HCT116 (cell line): ENCODE measurements at regions not wholly inside any gene's neighbourhood (a gene's known extent, or its start where the extent isn't known, plus 50 kb on each side); places are given as distances from the start of the nearest gene placed in this dataset.

Experiments
- ATAC-seq: fragments of 200-7000 bp; cut with Tn5 transposase; 2 replicates; pipeline ENCODE4 v1.9.1; 2020; ENCODE audit warnings: mild to moderate bottlenecking, moderate library complexity
- BruUV-seq: library from RNA; stranded (reverse); fragments of 400-500 nt; replicated peaks from 2 replicates; lab custom pipeline; 2021; lab: Mats Ljungman, UMichigan
- CTCF ChIA-PET: fragments of 300-600 bp; sonication (Branson Sonifier 250); formaldehyde crosslinking; loops from one replicate; lab custom pipeline; 2021; ENCODE audit warnings: antibody characterized with exemption; lab: Charles Lee
- POLR2A ChIA-PET: fragments of 300-600, 350-600 bp; sonication (Branson Sonifier 250); formaldehyde crosslinking; loops from one replicate; lab custom pipeline; 2021; ENCODE audit warnings: antibody characterized with exemption; lab: Charles Lee
- RAD21 ChIA-PET, 2 experiments: fragments of 300-600 bp; sonication (Branson Sonifier 250); formaldehyde crosslinking; loops; one replicate each; lab custom pipeline; 2023; ENCODE audit warnings: low total read pairs in 2 of 2; ENCODE audit not compliant: uncharacterized antibody in 2 of 2, unreplicated experiment in 2 of 2, low non-redundant PET in 1 of 2; lab: Charles Lee
- DNase-seq: peaks from one replicate; pipeline ENCODE4 v3.0.0-alpha.2; 2010; ENCODE audit warnings: low read depth, low spot score
- H2AFZ ChIP-seq: fragments of 200-600 bp; shearing (Covaris generic), sonication (generic); 2 replicates; pipeline ENCODE4 v1.6.1; 2017; ENCODE audit warnings: low read depth, mixed run types, mixed read lengths, antibody characterized with exemption, low read length; ENCODE audit not compliant: poor library complexity, severe bottlenecking
- H3K27ac ChIP-seq: 2 replicates; pipeline ENCODE4 v1.5.1; 2012; ENCODE audit warnings: low read depth, low read length
- H3K27me3 ChIP-seq: fragments of 200-600 bp; sonication (generic); 2 replicates; pipeline ENCODE4 v1.6.1; 2016; ENCODE audit warnings: mixed run types, low read length, mixed read lengths; ENCODE audit not compliant: insufficient read depth
- H3K36me3 ChIP-seq, 2 experiments: fragments of 200-500 bp in 1 of 2; fragments of 200-600 bp in 1 of 2; sonication (Bioruptor generic) in 1 of 2; sonication (generic) in 1 of 2; 2 replicates each; pipeline versions ENCODE4 v1.5.1 to v1.6.1; 2014 to 2016; ENCODE audit warnings: low read length in 2 of 2, inconsistent platforms in 1 of 2, mixed read lengths in 1 of 2, mixed run types in 1 of 2; ENCODE audit not compliant: insufficient read depth in 2 of 2, control insufficient read depth in 1 of 2
- H3K4me1 ChIP-seq, 2 experiments: fragments of 200-600 bp in 1 of 2; sonication (generic) in 1 of 2; 2 replicates each; pipeline versions ENCODE4 v1.5.1 to v1.6.1; 2012 to 2017; ENCODE audit warnings: low read length in 2 of 2, inconsistent platforms in 1 of 2, mild to moderate bottlenecking in 1 of 2, mixed read lengths in 1 of 2, mixed run types in 1 of 2, moderate library complexity in 1 of 2; ENCODE audit not compliant: insufficient read depth in 2 of 2, control insufficient read depth in 1 of 2
- H3K4me2 ChIP-seq: fragments of 200-600 bp; sonication (generic); 2 replicates; pipeline ENCODE4 v1.6.1; 2017; ENCODE audit warnings: mixed run types, low read length, mixed read lengths
- H3K4me3 ChIP-seq, 2 experiments: fragments of 200-600 bp in 1 of 2; sonication (generic) in 1 of 2; replicated peaks in 1 of 2; 2 replicates each; pipeline ENCODE4 v1.5.1; 2011 to 2016; ENCODE audit warnings: low read length in 2 of 2, control low read depth in 1 of 2, low read depth in 1 of 2, mild to moderate bottlenecking in 1 of 2, mixed read lengths in 1 of 2, mixed run types in 1 of 2
- H3K79me2 ChIP-seq: fragments of 200-600 bp; sonication (generic); 2 replicates; pipeline ENCODE4 v1.6.1; 2017; ENCODE audit warnings: mild to moderate bottlenecking, mixed run types, low read length, moderate library complexity, mixed read lengths; ENCODE audit not compliant: insufficient read depth
- H3K9ac ChIP-seq: fragments of 200-600 bp; sonication (generic); 2 replicates; pipeline ENCODE4 v1.6.1; 2016; ENCODE audit warnings: low read length, mixed read lengths
- H3K9me2 ChIP-seq: fragments of 200-600 bp; sonication (generic), shearing (Covaris generic); 2 replicates; pipeline ENCODE4 v1.6.1; 2017; ENCODE audit warnings: mixed run types, mild to moderate bottlenecking, moderate library complexity; ENCODE audit not compliant: insufficient read depth
- H3K9me3 ChIP-seq, 2 experiments: fragments of 200-500 bp in 1 of 2; fragments of 200-600 bp in 1 of 2; sonication (Bioruptor generic) in 1 of 2; sonication (generic) in 1 of 2; 2 replicates each; pipeline ENCODE4 v1.6.1; 2014 to 2017; ENCODE audit warnings: low read length in 2 of 2, mixed read lengths in 2 of 2, inconsistent platforms in 1 of 2, low read depth in 1 of 2, mild to moderate bottlenecking in 1 of 2, mixed run types in 1 of 2, moderate library complexity in 1 of 2; ENCODE audit not compliant: control insufficient read depth in 1 of 2, insufficient read depth in 1 of 2
- H4K20me1 ChIP-seq: fragments of 200-600 bp; sonication (generic), shearing (Covaris generic); 2 replicates; pipeline ENCODE4 v1.6.1; 2017; ENCODE audit warnings: mixed run types, mild to moderate bottlenecking, moderate library complexity; ENCODE audit not compliant: insufficient read depth
- CEBPB ChIP-seq: IDR thresholded peaks from 2 replicates; pipeline ENCODE4 v1.6.1; 2012; ENCODE audit warnings: low read depth
- ELF1 ChIP-seq: IDR thresholded peaks from 2 replicates; pipeline ENCODE4 v1.6.1; 2012; ENCODE audit warnings: low read depth, borderline replicate concordance
- EZH2 ChIP-seq: fragments of 200-600 bp; sonication (generic); IDR thresholded peaks from 2 replicates; pipeline ENCODE4 v1.6.1; 2017; ENCODE audit warnings: antibody characterized with exemption, mixed run types
- EZH2phosphoT487 ChIP-seq: fragments of 200-600 bp; IDR thresholded peaks from 2 replicates; pipeline ENCODE4 v1.6.1; 2018; ENCODE audit warnings: antibody characterized with exemption, borderline replicate concordance
- POLR2AphosphoS5 ChIP-seq: IDR thresholded peaks from 2 replicates; pipeline ENCODE4 v1.6.1; 2011; ENCODE audit warnings: mild to moderate bottlenecking, low read depth, low read length, moderate library complexity
- RAD21 ChIP-seq: IDR thresholded peaks from 2 replicates; pipeline ENCODE4 v1.6.1; 2012; ENCODE audit warnings: low read depth, mild to moderate bottlenecking
- SP1 ChIP-seq: IDR thresholded peaks from 2 replicates; pipeline ENCODE4 v1.6.1; 2012; ENCODE audit warnings: low read depth
- ZNF274 ChIP-seq: fragments of 200-500 bp; sonication (Bioruptor generic); IDR thresholded peaks from 2 replicates; pipeline ENCODE4 v1.6.1; 2014; ENCODE audit warnings: mild to moderate bottlenecking, low read depth, low read length, inconsistent platforms
- intact Hi-C: fragments of 100-400 bp; cut with micrococcal nuclease; formaldehyde crosslinking; loops from 2 replicates; pipeline ENCODE4 v1.10.0; 2022
- TF ChIP-seq, protein P1 (sequence below): IDR thresholded peaks from 2 replicates; pipeline ENCODE4 v1.6.1; 2011; ENCODE audit warnings: mild to moderate bottlenecking, low read length, moderate library complexity; ENCODE audit not compliant: insufficient replicate concordance; ENCODE audit errors: extremely low read depth
- TF ChIP-seq, protein P2 (sequence below): IDR thresholded peaks from 2 replicates; pipeline ENCODE4 v1.6.1; 2012; ENCODE audit warnings: low read depth
- TF ChIP-seq, protein P3 (sequence below): IDR thresholded peaks from 2 replicates; pipeline ENCODE4 v1.6.1; 2012
- TF ChIP-seq, protein P4 (sequence below): IDR thresholded peaks from 2 replicates; pipeline ENCODE4 v1.6.1; 2012

DNA sequence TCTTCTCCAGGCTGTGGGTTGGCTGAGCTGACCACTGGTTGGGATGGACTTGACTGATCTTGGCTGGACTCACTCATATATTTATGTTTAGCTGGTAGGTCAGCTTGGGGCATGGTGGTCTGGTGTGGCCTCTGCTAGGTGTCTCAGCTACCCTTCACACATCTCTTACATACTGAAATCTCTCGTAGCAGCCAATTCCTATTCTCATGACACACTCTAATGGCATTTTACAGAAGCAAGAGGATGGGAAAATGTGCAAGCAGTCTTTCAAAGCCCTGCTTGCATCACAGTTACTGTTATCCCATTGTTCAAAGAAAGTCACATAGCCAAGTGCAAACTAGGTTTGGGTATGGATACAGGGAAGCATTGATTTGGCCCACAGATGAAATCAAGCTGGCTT is 55.5 kb upstream of the PCDH18 start (continued):
- TF ChIP-seq SP1 (no peak), CEBPB (no peak)

DNA sequence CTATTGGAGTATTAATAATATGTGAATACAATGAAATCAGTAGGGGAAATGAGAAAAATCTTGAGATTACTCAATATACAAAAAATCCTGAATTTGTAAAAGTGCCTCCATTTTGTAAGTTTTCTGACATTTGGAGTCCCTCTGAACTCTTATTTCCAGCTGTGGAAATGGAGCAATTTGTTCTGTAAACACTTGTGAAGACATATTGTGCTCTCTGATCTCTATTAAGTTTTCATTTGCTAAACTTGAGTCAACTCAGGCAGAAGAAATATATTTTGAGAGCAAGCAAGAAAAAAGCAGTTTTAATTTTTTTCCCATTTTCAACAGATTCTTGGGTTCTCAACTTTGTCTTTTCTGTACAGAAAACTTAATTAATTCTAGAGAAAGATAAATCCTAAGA is 51.4 kb upstream of the PCDH18 start:
- H3K27ac ChIP-seq, result no peak overlapping the region
- no peak for ATAC-seq
- no peaks in the 10 kb centered on the region for H3K36me3 ChIP-seq
- no peaks in the 10 kb centered on the region for H4K20me1 ChIP-seq
- no peaks in the 10 kb centered on the region for H3K9me3 ChIP-seq
- DNase-seq, result no peak
- H3K4me2 ChIP-seq, result no peak overlapping the region
- ChIA-PET POLR2A (no interaction called here), CTCF (no interaction called here), RAD21 (no interaction called here)
- TF ChIP-seq RAD21 (no peak), ELF1 (no peak), ZNF274 (no peak), EZH2phosphoT487 (no peak), POLR2AphosphoS5 (no peak), EZH2 (no peak)
- TF ChIP-seq, protein P1, sequence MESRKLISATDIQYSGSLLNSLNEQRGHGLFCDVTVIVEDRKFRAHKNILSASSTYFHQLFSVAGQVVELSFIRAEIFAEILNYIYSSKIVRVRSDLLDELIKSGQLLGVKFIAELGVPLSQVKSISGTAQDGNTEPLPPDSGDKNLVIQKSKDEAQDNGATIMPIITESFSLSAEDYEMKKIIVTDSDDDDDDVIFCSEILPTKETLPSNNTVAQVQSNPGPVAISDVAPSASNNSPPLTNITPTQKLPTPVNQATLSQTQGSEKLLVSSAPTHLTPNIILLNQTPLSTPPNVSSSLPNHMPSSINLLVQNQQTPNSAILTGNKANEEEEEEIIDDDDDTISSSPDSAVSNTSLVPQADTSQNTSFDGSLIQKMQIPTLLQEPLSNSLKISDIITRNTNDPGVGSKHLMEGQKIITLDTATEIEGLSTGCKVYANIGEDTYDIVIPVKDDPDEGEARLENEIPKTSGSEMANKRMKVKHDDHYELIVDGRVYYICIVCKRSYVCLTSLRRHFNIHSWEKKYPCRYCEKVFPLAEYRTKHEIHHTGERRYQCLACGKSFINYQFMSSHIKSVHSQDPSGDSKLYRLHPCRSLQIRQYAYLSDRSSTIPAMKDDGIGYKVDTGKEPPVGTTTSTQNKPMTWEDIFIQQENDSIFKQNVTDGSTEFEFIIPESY, result no peak
- TF ChIP-seq, protein P2, sequence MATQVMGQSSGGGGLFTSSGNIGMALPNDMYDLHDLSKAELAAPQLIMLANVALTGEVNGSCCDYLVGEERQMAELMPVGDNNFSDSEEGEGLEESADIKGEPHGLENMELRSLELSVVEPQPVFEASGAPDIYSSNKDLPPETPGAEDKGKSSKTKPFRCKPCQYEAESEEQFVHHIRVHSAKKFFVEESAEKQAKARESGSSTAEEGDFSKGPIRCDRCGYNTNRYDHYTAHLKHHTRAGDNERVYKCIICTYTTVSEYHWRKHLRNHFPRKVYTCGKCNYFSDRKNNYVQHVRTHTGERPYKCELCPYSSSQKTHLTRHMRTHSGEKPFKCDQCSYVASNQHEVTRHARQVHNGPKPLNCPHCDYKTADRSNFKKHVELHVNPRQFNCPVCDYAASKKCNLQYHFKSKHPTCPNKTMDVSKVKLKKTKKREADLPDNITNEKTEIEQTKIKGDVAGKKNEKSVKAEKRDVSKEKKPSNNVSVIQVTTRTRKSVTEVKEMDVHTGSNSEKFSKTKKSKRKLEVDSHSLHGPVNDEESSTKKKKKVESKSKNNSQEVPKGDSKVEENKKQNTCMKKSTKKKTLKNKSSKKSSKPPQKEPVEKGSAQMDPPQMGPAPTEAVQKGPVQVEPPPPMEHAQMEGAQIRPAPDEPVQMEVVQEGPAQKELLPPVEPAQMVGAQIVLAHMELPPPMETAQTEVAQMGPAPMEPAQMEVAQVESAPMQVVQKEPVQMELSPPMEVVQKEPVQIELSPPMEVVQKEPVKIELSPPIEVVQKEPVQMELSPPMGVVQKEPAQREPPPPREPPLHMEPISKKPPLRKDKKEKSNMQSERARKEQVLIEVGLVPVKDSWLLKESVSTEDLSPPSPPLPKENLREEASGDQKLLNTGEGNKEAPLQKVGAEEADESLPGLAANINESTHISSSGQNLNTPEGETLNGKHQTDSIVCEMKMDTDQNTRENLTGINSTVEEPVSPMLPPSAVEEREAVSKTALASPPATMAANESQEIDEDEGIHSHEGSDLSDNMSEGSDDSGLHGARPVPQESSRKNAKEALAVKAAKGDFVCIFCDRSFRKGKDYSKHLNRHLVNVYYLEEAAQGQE, result no peak
- TF ChIP-seq, protein P3, sequence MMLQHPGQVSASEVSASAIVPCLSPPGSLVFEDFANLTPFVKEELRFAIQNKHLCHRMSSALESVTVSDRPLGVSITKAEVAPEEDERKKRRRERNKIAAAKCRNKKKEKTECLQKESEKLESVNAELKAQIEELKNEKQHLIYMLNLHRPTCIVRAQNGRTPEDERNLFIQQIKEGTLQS, result no peak
- TF ChIP-seq, protein P4, sequence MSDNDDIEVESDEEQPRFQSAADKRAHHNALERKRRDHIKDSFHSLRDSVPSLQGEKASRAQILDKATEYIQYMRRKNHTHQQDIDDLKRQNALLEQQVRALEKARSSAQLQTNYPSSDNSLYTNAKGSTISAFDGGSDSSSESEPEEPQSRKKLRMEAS, result no peak
- no peak overlapping the region for H2AFZ ChIP-seq
- no peaks in the 10 kb centered on the region for H3K9me2 ChIP-seq
- no TSS peak for BruUV-seq
- H3K27me3 ChIP-seq, result no peaks in the 10 kb centered on the region
- intact Hi-C loops, result no loop called here
- H3K4me1 ChIP-seq, result no peaks in the 10 kb centered on the region
- no peak overlapping the region for H3K4me3 ChIP-seq
- no peaks in the 10 kb centered on the region for H3K79me2 ChIP-seq
- H3K9ac ChIP-seq, result no peak overlapping the region
